ENCODE measurements at regions not wholly inside any gene's neighbourhood (a gene's known extent, or its start where the extent isn't known, plus 50 kb on each side); places are given as distances from the start of the nearest gene placed in this dataset.

- DNase-seq (ENCODE audit: low read depth, low spot score): no peak
- TF ChIP-seq CTCF (IDR thresholded peaks at IDR 0.05; ENCODE audit: low read depth, low read length): no peak
- in situ Hi-C loops (cut with HindIII; ENCODE audit: low sequenced_read_pairs): no loop called here
- no peak overlapping the region for H3K4me3 ChIP-seq (ENCODE audit: low read depth, low read length)
Measured at GRCh38 chr15:59941612-59942011, 62.5 kb upstream of the FOXB1 start.

- in situ Hi-C loops (cut with HindIII; ENCODE audit: low sequenced_read_pairs): no loop called here
- H3K4me3 ChIP-seq (ENCODE audit: low read depth, low read length): no peak overlapping the region
- no peak for DNase-seq (ENCODE audit: low read depth, low spot score)
- no peak for TF ChIP-seq CTCF (IDR thresholded peaks at IDR 0.05; ENCODE audit: low read depth, low read length)
Measured at GRCh38 chr15:59940928-59941327, 63.2 kb upstream of the FOXB1 start.

- in situ Hi-C loops (cut with HindIII; ENCODE audit: low sequenced_read_pairs): no loop called here
- DNase-seq (ENCODE audit: low read depth, low spot score): no peak
- no peak for TF ChIP-seq CTCF (IDR thresholded peaks at IDR 0.05; ENCODE audit: low read depth, low read length)
- no peak overlapping the region for H3K4me3 ChIP-seq (ENCODE audit: low read depth, low read length)
Measured at GRCh38 chr15:59940456-59940855, 63.7 kb upstream of the FOXB1 start.

- in situ Hi-C loops (cut with HindIII; ENCODE audit: low sequenced_read_pairs): no loop called here
- H3K4me3 ChIP-seq (ENCODE audit: low read depth, low read length): no peak overlapping the region
- no peak for DNase-seq (ENCODE audit: low read depth, low spot score)
- no peak for TF ChIP-seq CTCF (IDR thresholded peaks at IDR 0.05; ENCODE audit: low read depth, low read length)
Measured at GRCh38 chr15:59936741-59937140, 67.4 kb upstream of the FOXB1 start.

- in situ Hi-C loops (cut with HindIII; ENCODE audit: low sequenced_read_pairs): no loop called here
- no peak overlapping the region for H3K4me3 ChIP-seq (ENCODE audit: low read depth, low read length)
- TF ChIP-seq CTCF (IDR thresholded peaks at IDR 0.05; ENCODE audit: low read depth, low read length): no peak
- DNase-seq (ENCODE audit: low read depth, low spot score): no peak
Measured at GRCh38 chr15:59933607-59934006, 70.5 kb upstream of the FOXB1 start.

GRCh38 chr15:59931646-59932261 lies 72.4 kb upstream of the FOXB1 start:
- no peak for TF ChIP-seq CTCF (IDR thresholded peaks at IDR 0.05; ENCODE audit: low read depth, low read length)
- in situ Hi-C loops (cut with HindIII; ENCODE audit: low sequenced_read_pairs): no loop called here
- no peak overlapping the region for H3K4me3 ChIP-seq (ENCODE audit: low read depth, low read length)
- DNase-seq (ENCODE audit: low read depth, low spot score): no peak

Measured in astrocyte of the spinal cord (primary cell).